PC-3 (cell line): ENCODE measurements at regions not wholly inside any gene's neighbourhood (a gene's known extent, or its start where the extent isn't known, plus 50 kb on each side); places are given as distances from the start of the nearest gene placed in this dataset.

Experiments
- ATAC-seq: fragments of 200-7000 bp; cut with Tn5 transposase; 2 replicates; pipeline ENCODE4 v1.9.1; 2020; ENCODE audit warnings: mild to moderate bottlenecking, moderate library complexity
- BruUV-seq: library from RNA; stranded (reverse); fragments of 400-500 nt; replicated peaks from 2 replicates; lab custom pipeline; 2021; lab: Mats Ljungman, UMichigan
- CTCF ChIA-PET: fragments of 300-600 bp; sonication (Branson Sonifier 250); formaldehyde crosslinking; loops from one replicate; lab custom pipeline; 2022; ENCODE audit warnings: antibody characterized with exemption; lab: Charles Lee
- POLR2A ChIA-PET: fragments of 300-600 bp; sonication (Branson Sonifier 250); formaldehyde crosslinking; loops from one replicate; lab custom pipeline; 2022; ENCODE audit warnings: antibody characterized with exemption; ENCODE audit not compliant: unreplicated experiment; lab: Charles Lee
- DNase-seq: peaks from one replicate; pipeline ENCODE4 v3.0.0-alpha.2; 2015
- H2AFZ ChIP-seq: fragments of 300-600 bp; sonication (generic); 2 replicates; pipeline ENCODE4 v1.6.0; 2016; ENCODE audit warnings: antibody characterized with exemption, low read length
- H3F3A ChIP-seq: fragments of 300-600 bp; sonication (generic); one replicate; pipeline ENCODE4 v1.6.0; 2017; ENCODE audit warnings: antibody characterized with exemption, low read length, control low read depth, mild to moderate bottlenecking; ENCODE audit not compliant: unreplicated experiment
- H3K27ac ChIP-seq: fragments of 300-600 bp; sonication (generic); 2 replicates; pipeline ENCODE4 v1.5.1; 2016; ENCODE audit warnings: mild to moderate bottlenecking, low read length
- H3K27me3 ChIP-seq: fragments of 300-600 bp; sonication (generic); 2 replicates; pipeline ENCODE4 v1.6.1; 2016; ENCODE audit warnings: low read length, mixed read lengths
- H3K36me3 ChIP-seq: fragments of 300-600 bp; sonication (generic); 2 replicates; pipeline ENCODE4 v1.6.1; 2016; ENCODE audit warnings: low read depth, mixed run types, low read length, mixed read lengths
- H3K4me1 ChIP-seq: fragments of 300-600 bp; sonication (generic); 2 replicates; pipeline ENCODE4 v1.5.1; 2016; ENCODE audit warnings: low read length; ENCODE audit not compliant: insufficient read depth
- H3K4me2 ChIP-seq: fragments of 300-600 bp; sonication (generic); 2 replicates; pipeline ENCODE4 v1.6.0; 2016; ENCODE audit warnings: low read length
- H3K4me3 ChIP-seq: fragments of 300-600 bp; sonication (generic); 2 replicates; pipeline ENCODE4 v1.5.1; 2016; ENCODE audit warnings: mild to moderate bottlenecking, low read length, mixed read lengths
- H3K79me2 ChIP-seq: fragments of 300-600 bp; sonication (generic); 2 replicates; pipeline ENCODE4 v1.6.1; 2017; ENCODE audit warnings: low read length, mixed read lengths
- H3K9ac ChIP-seq: fragments of 300-600 bp; sonication (generic); 2 replicates; pipeline ENCODE4 v1.6.0; 2016; ENCODE audit warnings: mild to moderate bottlenecking, low read length
- H3K9me2 ChIP-seq: fragments of 300-600 bp; sonication (generic); replicated peaks from 2 replicates; pipeline ENCODE4 v1.6.1; 2016; ENCODE audit warnings: mixed run types, low read length, mixed read lengths
- H3K9me3 ChIP-seq: fragments of 300-600 bp; sonication (generic); 2 replicates; pipeline ENCODE4 v1.6.1; 2016; ENCODE audit warnings: low read length, mixed read lengths
- H4K20me1 ChIP-seq: fragments of 300-600 bp; sonication (generic); 2 replicates; pipeline ENCODE4 v1.6.1; 2016; ENCODE audit warnings: low read length, mixed read lengths
- EZH2 ChIP-seq: fragments of 300-600 bp; sonication (generic); IDR thresholded peaks from one replicate; pipeline ENCODE4 v1.6.1; 2017; ENCODE audit warnings: antibody characterized with exemption, mild to moderate bottlenecking, low read length; ENCODE audit not compliant: unreplicated experiment
- EZH2phosphoT487 ChIP-seq: fragments of 300-600 bp; sonication (generic); IDR thresholded peaks from 2 replicates; pipeline ENCODE4 v1.6.1; 2018; ENCODE audit warnings: mild to moderate bottlenecking, antibody characterized with exemption, low read length, borderline replicate concordance
- intact Hi-C: fragments of 100-400 bp; cut with micrococcal nuclease; formaldehyde crosslinking; loops from 2 replicates; pipeline ENCODE4 v1.9.0; 2023
- TF ChIP-seq, protein P1 (sequence below): fragments of 300-600 bp; sonication (generic); conservative IDR thresholded peaks from 2 replicates; pipeline ENCODE4 v1.5.1; 2017; ENCODE audit warnings: antibody characterized with exemption, low read depth, mild to moderate bottlenecking, low read length

- intact Hi-C loops, result no loop called here
- TF ChIP-seq EZH2 (no peak), EZH2phosphoT487 (no peak)
- TF ChIP-seq, protein P1, sequence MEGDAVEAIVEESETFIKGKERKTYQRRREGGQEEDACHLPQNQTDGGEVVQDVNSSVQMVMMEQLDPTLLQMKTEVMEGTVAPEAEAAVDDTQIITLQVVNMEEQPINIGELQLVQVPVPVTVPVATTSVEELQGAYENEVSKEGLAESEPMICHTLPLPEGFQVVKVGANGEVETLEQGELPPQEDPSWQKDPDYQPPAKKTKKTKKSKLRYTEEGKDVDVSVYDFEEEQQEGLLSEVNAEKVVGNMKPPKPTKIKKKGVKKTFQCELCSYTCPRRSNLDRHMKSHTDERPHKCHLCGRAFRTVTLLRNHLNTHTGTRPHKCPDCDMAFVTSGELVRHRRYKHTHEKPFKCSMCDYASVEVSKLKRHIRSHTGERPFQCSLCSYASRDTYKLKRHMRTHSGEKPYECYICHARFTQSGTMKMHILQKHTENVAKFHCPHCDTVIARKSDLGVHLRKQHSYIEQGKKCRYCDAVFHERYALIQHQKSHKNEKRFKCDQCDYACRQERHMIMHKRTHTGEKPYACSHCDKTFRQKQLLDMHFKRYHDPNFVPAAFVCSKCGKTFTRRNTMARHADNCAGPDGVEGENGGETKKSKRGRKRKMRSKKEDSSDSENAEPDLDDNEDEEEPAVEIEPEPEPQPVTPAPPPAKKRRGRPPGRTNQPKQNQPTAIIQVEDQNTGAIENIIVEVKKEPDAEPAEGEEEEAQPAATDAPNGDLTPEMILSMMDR, result no peak
- ATAC-seq, result no peak
Observed at GRCh38 chr2:23323917-23324680, 60.9 kb upstream of the KLHL29 start.

GRCh38 chr2:23326330-23326729, 58.6 kb upstream of the KLHL29 start:
- DNase-seq (no peak), ATAC-seq (no peak)
- no TSS peak for BruUV-seq
- Histone ChIP-seq H3K9me2 (no peaks in the 10 kb centered on the region), H3K9me3 (no peaks in the 10 kb centered on the region), H3K4me2 (no peak overlapping the region), H3K27ac (no peak overlapping the region), H3F3A (no peaks in the 10 kb centered on the region), H4K20me1 (no peaks in the 10 kb centered on the region), H3K4me3 (no peak overlapping the region), H3K9ac (no peak overlapping the region), H3K27me3 (peaks cover 80% of the 10 kb centered on the region), H3K4me1 (no peaks in the 10 kb centered on the region), H2AFZ (no peak overlapping the region), H3K36me3 (no peaks in the 10 kb centered on the region), H3K79me2 (no peaks in the 10 kb centered on the region)
- intact Hi-C loops, result no loop called here
- CTCF ChIA-PET, result no interaction called here
- POLR2A ChIA-PET, result no interaction called here
- no peak for TF ChIP-seq EZH2
- TF ChIP-seq, protein P1, result no peak
- TF ChIP-seq EZH2phosphoT487, result no peak

More at GRCh38 chr2:23323917-23324680, 60.9 kb upstream of the KLHL29 start:
- no peaks in the 10 kb centered on the region for H3K4me1 ChIP-seq
- ChIA-PET POLR2A (no interaction called here), CTCF (no interaction called here)
- H3K36me3 ChIP-seq, result no peaks in the 10 kb centered on the region
- H3F3A ChIP-seq, result no peaks in the 10 kb centered on the region
- DNase-seq, result no peak
- H4K20me1 ChIP-seq, result no peaks in the 10 kb centered on the region
- H3K9me2 ChIP-seq, result no peaks in the 10 kb centered on the region
- BruUV-seq, result no TSS peak
- H3K4me2 ChIP-seq, result no peak overlapping the region
- H3K27me3 ChIP-seq, result peaks cover 82% of the 10 kb centered on the region
- no peak overlapping the region for H2AFZ ChIP-seq
- no peaks in the 10 kb centered on the region for H3K79me2 ChIP-seq
- no peak overlapping the region for H3K27ac ChIP-seq
- H3K9ac ChIP-seq, result no peak overlapping the region
- no peaks in the 10 kb centered on the region for H3K9me3 ChIP-seq
- no peak overlapping the region for H3K4me3 ChIP-seq

- ATAC-seq (no peak), DNase-seq (no peak)
- no peak overlapping the region for H3K27ac ChIP-seq
- H3K79me2 ChIP-seq, result no peaks in the 10 kb centered on the region
- H3K9me2 ChIP-seq, result no peaks in the 10 kb centered on the region
- H2AFZ ChIP-seq, result no peak overlapping the region
- no peaks in the 10 kb centered on the region for H3K4me1 ChIP-seq
- no peak overlapping the region for H3K9ac ChIP-seq
- ChIA-PET CTCF (no interaction called here), POLR2A (no interaction called here)
- H3K4me2 ChIP-seq, result no peak overlapping the region
- TF ChIP-seq EZH2 (no peak), EZH2phosphoT487 (no peak)
- TF ChIP-seq, protein P1, result no peak
- H3K36me3 ChIP-seq, result no peaks in the 10 kb centered on the region
- H3F3A ChIP-seq, result no peaks in the 10 kb centered on the region
- H4K20me1 ChIP-seq, result no peaks in the 10 kb centered on the region
- no TSS peak for BruUV-seq
- intact Hi-C loops, result no loop called here
- H3K9me3 ChIP-seq, result no peaks in the 10 kb centered on the region
- peaks cover 79% of the 10 kb centered on the region for H3K27me3 ChIP-seq
- H3K4me3 ChIP-seq, result no peak overlapping the region
Observed at GRCh38 chr2:23327416-23327815, 57.6 kb upstream of the KLHL29 start.
